Stimulated activated CD8-positive, alpha-beta memory T cell treated with anti-CD3 and anti-CD28 coated beads, Interleukin-12 subunit alpha, Interleukin-12 subunit beta, amount 100 ng/mL, for 1 hour (primary cell): ENCODE measurements at regions not wholly inside any gene's neighbourhood (a gene's known extent, or its start where the extent isn't known, plus 50 kb on each side); places are given as distances from the start of the nearest gene placed in this dataset.

Experiments
- DNase-seq: peaks from one replicate; pipeline ENCODE4 v3.0.0-alpha.2; 2020; ENCODE audit warnings: low read depth

- DNase-seq = no peak
Measured at GRCh38 chr6:109295109-109295773, 87.0 kb downstream of the CD164 start.

GRCh38 chr6:109292983-109293586 is 89.2 kb downstream of the CD164 start:
- no peak for DNase-seq

GRCh38 chr6:109292420-109292819 is 89.8 kb downstream of the CD164 start:
- no peak for DNase-seq

GRCh38 chr6:109291902-109292301 is 90.4 kb downstream of the CD164 start:
- DNase-seq = no peak

- DNase-seq = no peak
Measured at GRCh38 chr6:109290143-109290931, 91.9 kb downstream of the CD164 start.

GRCh38 chr6:109285366-109285765 is 96.9 kb downstream of the CD164 start:
- no peak for DNase-seq

- no peak for DNase-seq
Measured at GRCh38 chr6:109284675-109285074, 97.6 kb downstream of the CD164 start.

- DNase-seq = no peak
Measured at GRCh38 chr6:109282756-109283155, 99.5 kb downstream of the CD164 start.

- DNase-seq = no peak
Measured at GRCh38 chr6:109279628-109280027, 102.6 kb downstream of the CD164 start.

- no peak for DNase-seq
Measured at GRCh38 chr6:109271622-109272021, 110.6 kb downstream of the CD164 start.

- no peak for DNase-seq
Measured at GRCh38 chr6:109269953-109270517, 112.2 kb downstream of the CD164 start.

GRCh38 chr6:109269057-109269456 is 113.2 kb downstream of the CD164 start:
- no peak for DNase-seq

- no peak for DNase-seq
Measured at GRCh38 chr6:109265530-109265929, 116.7 kb downstream of the CD164 start.

- DNase-seq = no peak
Measured at GRCh38 chr6:109263873-109264700, 118.2 kb downstream of the CD164 start.

- no peak for DNase-seq
Measured at GRCh38 chr6:109262261-109262660, 120.0 kb downstream of the CD164 start.

GRCh38 chr6:109261811-109262210 is 120.5 kb downstream of the CD164 start:
- no peak for DNase-seq

GRCh38 chr6:109260701-109261100 is 121.6 kb downstream of the CD164 start:
- no peak for DNase-seq

GRCh38 chr6:109260126-109260525 is 122.1 kb downstream of the CD164 start:
- DNase-seq = no peak

- no peak for DNase-seq
Measured at GRCh38 chr6:109258129-109258528, 124.1 kb downstream of the CD164 start.

GRCh38 chr6:109257494-109257893 is 124.8 kb downstream of the CD164 start:
- DNase-seq = no peak

- DNase-seq = no peak
Measured at GRCh38 chr6:109255946-109256640, 126.2 kb downstream of the CD164 start.
